Right lobe of liver (tissue), 4 donors: ENCODE measurements at regions not wholly inside any gene's neighbourhood (a gene's known extent, or its start where the extent isn't known, plus 50 kb on each side); places are given as distances from the start of the nearest gene placed in this dataset.

Experiments
- CTCF ChIP-seq, 4 donors: fragments of 200-600 bp in 3 of 4; fragments of 450-650 bp in 1 of 4; IDR thresholded peaks; one replicate each; pipeline versions ENCODE4 v1.5.1 to v1.8.0; 2016 to 2022; ENCODE audit warnings: antibody characterized with exemption in 4 of 4, mild to moderate bottlenecking in 2 of 4
- POLR2A ChIP-seq: fragments of 450-650 bp; IDR thresholded peaks from one replicate; pipeline ENCODE4 v1.6.1; 2017; ENCODE audit warnings: antibody characterized with exemption, mild to moderate bottlenecking
- donor health status: DM: no; HTN: no; CAD: no.
- donor health status: DM: no; HTN: no; CAD: no.
- donor health status: DM: no; HTN: yes; CAD: no.

DNA sequence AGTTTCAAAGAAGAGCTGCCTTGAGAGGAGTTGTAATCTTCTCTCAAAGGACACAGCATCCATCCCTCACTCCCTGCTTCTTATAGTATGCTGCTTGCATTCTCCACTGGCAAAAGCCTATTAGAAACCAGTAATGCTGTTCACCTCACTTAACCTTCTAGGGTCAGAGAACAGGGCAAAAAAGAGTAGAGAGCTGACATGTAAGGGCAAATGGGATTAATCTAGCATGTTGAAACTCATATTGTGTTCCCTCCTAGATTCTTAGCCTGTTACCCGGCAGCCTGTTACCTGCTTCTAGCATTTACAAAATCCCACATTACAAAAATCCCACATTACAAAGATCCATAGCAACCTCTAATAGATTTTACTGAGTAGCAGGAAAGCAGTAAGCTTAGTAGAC, 244.7 kb downstream of the SLC7A11 start:
- TF ChIP-seq CTCF (IDR thresholded peaks at IDR 0.05) (no peak), POLR2A (no peak)
